Esophagus muscularis mucosa (tissue), 4 donors: ENCODE measurements at regions not wholly inside any gene's neighbourhood (a gene's known extent, or its start where the extent isn't known, plus 50 kb on each side); places are given as distances from the start of the nearest gene placed in this dataset.

Experiments used
- DNase-seq: peaks from one replicate; pipeline ENCODE4 v3.0.0-alpha.2; 2017; ENCODE audit errors: extremely low spot score
- H3K27ac ChIP-seq, 4 donors: fragments of 200-600 bp; sonication (generic); replicated peaks in 1 of 4; 1 replicate in 3 of 4; 2 replicates in 1 of 4; pipeline ENCODE4 v1.5.1; 2016 to 2019; ENCODE audit warnings: mild to moderate bottlenecking in 1 of 4
- H3K27me3 ChIP-seq, 4 donors: fragments of 200-600 bp; sonication (generic); one replicate each; pipeline versions ENCODE4 v1.5.1 to v1.6.0; 2016 to 2019
- H3K36me3 ChIP-seq, 4 donors: fragments of 200-600 bp; sonication (generic); one replicate each; pipeline ENCODE4 v1.5.1; 2016 to 2019
- H3K4me1 ChIP-seq, 4 donors: fragments of 200-600 bp; sonication (generic); one replicate each; pipeline ENCODE4 v1.5.1; 2016 to 2019
- H3K4me3 ChIP-seq, 4 donors: fragments of 200-600 bp; sonication (generic); 1 replicate in 2 of 4; 2 replicates in 2 of 4; pipeline ENCODE4 v1.5.1; 2016 to 2019; ENCODE audit warnings: mild to moderate bottlenecking in 4 of 4, moderate library complexity in 1 of 4
- H3K9me3 ChIP-seq, 4 donors: fragments of 200-600 bp; sonication (generic); 1 replicate in 3 of 4; 2 replicates in 1 of 4; pipeline ENCODE4 v1.5.1; 2016 to 2019
- EP300 ChIP-seq: sonication (generic); formaldehyde crosslinking; IDR thresholded peaks from one replicate; pipeline ENCODE4 v1.6.1; 2017; ENCODE audit warnings: antibody characterized with exemption
- POLR2A ChIP-seq: fragments of 450-650 bp; IDR thresholded peaks from one replicate; pipeline ENCODE4 v1.6.1; 2017; ENCODE audit warnings: antibody characterized with exemption, moderate library complexity, mild to moderate bottlenecking, low read depth
- POLR2AphosphoS5 ChIP-seq, 2 donors: sonication (generic); formaldehyde crosslinking; IDR thresholded peaks; one replicate each; pipeline ENCODE4 v1.6.1; 2017; ENCODE audit warnings: antibody characterized with exemption in 2 of 2
- WGBS: methylation state at CpG from one replicate; pipeline ENCODE4 v1.1.5; 2018; 5-methylcytosine and 5-hydroxymethylcytosine counted together
- intact Hi-C: fragments of 100-400 bp; cut with DNase I; formaldehyde crosslinking; loops from one replicate; pipeline ENCODE4 v1.15.1; 2023
- TF ChIP-seq, protein P1 (sequence below), 3 experiments: fragments of 200-600 bp in 2 of 3; fragments of 450-650 bp in 1 of 3; sonication (generic) in 2 of 3; IDR thresholded peaks; one replicate each; pipeline ENCODE4 v1.5.1; 2017 to 2019; ENCODE audit warnings: antibody characterized with exemption in 3 of 3, mild to moderate bottlenecking in 2 of 3, moderate library complexity in 1 of 3

DNA sequence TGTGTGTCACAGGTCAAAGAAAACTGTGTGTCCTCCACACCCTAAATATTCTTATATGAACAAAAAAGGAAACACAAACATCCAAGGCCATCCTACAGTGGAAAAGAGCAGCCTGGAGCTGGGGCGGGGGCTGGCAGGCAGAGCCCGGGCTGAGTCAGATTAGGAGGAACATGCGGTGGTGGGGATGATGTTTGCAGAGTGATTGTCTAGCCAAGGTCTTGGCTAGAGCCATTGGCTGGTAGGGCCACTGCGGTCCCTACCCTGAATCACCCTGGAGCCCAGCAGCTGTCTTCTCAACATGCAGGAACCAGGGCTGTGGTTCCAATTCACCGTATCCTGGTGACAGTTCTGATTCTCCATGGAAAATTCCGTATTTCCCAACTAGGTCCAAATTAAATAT lies 439.5 kb downstream of the FGF9 start:
- intact Hi-C loops: no loop called here
- Histone ChIP-seq H3K4me1 (peaks cover 0 to 3% (median 0%) of the 10 kb centered on the region in 4 donors), H3K4me3 (no peak overlapping the region), H3K36me3 (no peaks in the 10 kb centered on the region), H3K9me3 (no peaks in the 10 kb centered on the region), H3K27ac (no peak overlapping the region), H3K27me3 (peaks cover 0 to 5% (median 0%) of the 10 kb centered on the region in 4 donors)
- TF ChIP-seq, protein P1, sequence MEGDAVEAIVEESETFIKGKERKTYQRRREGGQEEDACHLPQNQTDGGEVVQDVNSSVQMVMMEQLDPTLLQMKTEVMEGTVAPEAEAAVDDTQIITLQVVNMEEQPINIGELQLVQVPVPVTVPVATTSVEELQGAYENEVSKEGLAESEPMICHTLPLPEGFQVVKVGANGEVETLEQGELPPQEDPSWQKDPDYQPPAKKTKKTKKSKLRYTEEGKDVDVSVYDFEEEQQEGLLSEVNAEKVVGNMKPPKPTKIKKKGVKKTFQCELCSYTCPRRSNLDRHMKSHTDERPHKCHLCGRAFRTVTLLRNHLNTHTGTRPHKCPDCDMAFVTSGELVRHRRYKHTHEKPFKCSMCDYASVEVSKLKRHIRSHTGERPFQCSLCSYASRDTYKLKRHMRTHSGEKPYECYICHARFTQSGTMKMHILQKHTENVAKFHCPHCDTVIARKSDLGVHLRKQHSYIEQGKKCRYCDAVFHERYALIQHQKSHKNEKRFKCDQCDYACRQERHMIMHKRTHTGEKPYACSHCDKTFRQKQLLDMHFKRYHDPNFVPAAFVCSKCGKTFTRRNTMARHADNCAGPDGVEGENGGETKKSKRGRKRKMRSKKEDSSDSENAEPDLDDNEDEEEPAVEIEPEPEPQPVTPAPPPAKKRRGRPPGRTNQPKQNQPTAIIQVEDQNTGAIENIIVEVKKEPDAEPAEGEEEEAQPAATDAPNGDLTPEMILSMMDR (IDR thresholded peaks at IDR 0.05): no peak
- no peak for TF ChIP-seq POLR2A
- TF ChIP-seq POLR2AphosphoS5 (IDR thresholded peaks at IDR 0.05): no peak
- TF ChIP-seq EP300: no peak
- no peak for DNase-seq
- 81% methylated on average over 6 of the region's 6 CpGs for whole genome bisulfite sequencing

DNA sequence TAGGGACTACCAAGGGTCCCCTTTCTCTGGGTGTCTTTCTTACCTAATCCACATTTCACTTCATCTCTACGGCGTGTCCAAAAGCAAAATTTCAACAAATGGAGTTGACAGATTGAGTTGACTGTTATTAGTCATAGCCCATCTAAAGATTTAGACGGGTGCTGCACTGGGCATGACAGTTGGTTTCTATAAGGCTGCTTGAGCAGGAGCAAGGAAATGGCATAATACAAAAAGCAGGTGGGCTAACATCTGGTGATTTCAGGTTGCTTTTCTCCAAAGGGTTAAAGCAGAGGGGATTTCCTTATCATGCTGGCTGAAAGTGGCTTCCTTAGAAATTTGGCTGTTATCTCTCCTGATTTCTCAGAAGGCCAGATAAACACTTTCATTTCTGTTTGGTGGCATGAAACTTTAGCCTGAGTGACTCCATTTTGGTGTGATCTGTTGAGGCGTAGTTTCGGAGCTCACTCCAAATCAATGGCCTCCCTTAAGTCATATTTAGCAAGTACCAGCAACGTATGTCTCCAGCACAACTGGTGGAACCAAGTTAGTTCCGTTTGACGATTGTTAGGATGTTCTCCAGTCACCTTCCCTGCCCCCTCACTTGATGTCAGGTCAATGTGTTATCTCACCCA lies 440.4 kb downstream of the FGF9 start:
- intact Hi-C loops: no loop called here
- Histone ChIP-seq H3K27me3 (peaks cover 0 to 5% (median 0%) of the 10 kb centered on the region in 4 donors), H3K4me1 (peaks cover 0 to 3% (median 0%) of the 10 kb centered on the region in 4 donors), H3K9me3 (no peaks in the 10 kb centered on the region), H3K4me3 (no peak overlapping the region), H3K36me3 (no peaks in the 10 kb centered on the region), H3K27ac (no peak overlapping the region)
- WGBS: 79% methylated on average over 8 of the region's 8 CpGs
- no peak for DNase-seq
- no peak for TF ChIP-seq POLR2A
- TF ChIP-seq, protein P1 (IDR thresholded peaks at IDR 0.05): no peak
- TF ChIP-seq EP300: no peak

DNA sequence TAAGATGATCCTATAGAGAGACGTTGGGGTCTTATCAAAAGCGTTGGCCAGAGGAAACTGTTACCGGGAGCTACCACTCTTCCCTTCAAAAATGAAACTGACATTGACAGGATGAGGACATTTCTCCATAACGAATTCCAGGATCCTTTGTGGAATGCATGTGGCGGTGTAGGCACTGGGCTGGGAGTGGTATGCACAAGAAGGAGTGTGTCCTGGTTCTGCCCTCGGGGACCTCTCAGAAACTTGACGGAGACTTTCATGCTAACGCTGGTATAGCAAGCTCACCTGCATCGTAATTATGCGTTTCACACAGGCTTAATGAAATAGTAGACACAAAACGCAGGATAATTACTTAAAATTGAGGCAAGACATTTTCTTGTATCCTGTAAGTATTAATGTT lies 441.1 kb downstream of the FGF9 start:
- WGBS: 91% methylated on average over 11 of the region's 11 CpGs

DNA sequence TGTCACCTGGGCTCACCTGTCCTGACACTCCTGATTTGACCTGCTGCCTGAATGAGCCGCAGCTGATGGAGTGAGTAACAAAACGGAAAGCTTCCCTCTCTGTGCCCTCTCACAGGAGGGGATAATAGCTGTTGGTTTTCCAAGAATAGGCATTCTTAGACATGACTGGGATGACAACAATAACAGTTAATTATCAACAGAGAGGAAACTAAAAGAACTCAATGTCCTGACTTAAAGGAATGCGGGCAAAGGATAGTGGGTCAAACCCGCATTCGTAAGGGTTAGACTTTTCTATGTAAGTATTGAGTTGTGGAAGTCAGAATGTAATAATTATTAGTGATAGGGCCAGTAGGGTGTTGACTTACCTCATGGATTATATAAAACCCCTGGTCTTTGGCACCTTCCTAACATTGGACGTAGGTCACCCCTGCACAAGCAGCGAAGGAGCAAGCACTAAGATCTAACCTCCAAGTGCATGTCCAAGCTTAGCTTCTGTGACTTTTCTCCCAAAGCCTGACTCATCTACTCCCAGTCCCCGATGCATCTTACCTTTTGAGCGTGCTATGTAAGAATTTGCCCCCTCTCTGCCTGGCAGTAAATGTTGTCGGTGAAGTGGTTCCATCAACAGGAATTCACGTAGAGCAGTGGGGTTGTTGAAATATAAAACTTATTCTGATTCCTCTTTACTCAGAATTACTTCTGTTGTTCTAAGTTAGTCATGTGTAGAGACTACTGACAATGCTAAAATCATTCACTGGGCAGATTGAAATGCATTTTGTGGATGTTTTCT lies 442.3 kb downstream of the FGF9 start:
- no peak overlapping the region for H3K4me3 ChIP-seq
- WGBS: 86% methylated on average over 11 of the region's 11 CpGs
- no peak for DNase-seq
- peaks cover 0 to 5% (median 0%) of the 10 kb centered on the region in 4 donors for H3K27me3 ChIP-seq
- H3K4me1 ChIP-seq: peaks cover 0 to 3% (median 0%) of the 10 kb centered on the region in 4 donors
- H3K27ac ChIP-seq: no peak overlapping the region
- no peaks in the 10 kb centered on the region for H3K9me3 ChIP-seq
- intact Hi-C loops: no loop called here
- no peak for TF ChIP-seq EP300
- TF ChIP-seq POLR2AphosphoS5 (IDR thresholded peaks at IDR 0.05): no peak
- TF ChIP-seq POLR2A: no peak
- TF ChIP-seq, protein P1 (IDR thresholded peaks at IDR 0.05): no peak
- no peaks in the 10 kb centered on the region for H3K36me3 ChIP-seq

More for the DNA sequence above, 441.1 kb downstream of the FGF9 start:
- Histone ChIP-seq H3K4me3 (no peak overlapping the region), H3K27me3 (peaks cover 0 to 5% (median 0%) of the 10 kb centered on the region in 4 donors), H3K4me1 (peaks cover 0 to 3% (median 0%) of the 10 kb centered on the region in 4 donors), H3K27ac (no peak overlapping the region), H3K9me3 (no peaks in the 10 kb centered on the region), H3K36me3 (no peaks in the 10 kb centered on the region)
- intact Hi-C loops: no loop called here
- TF ChIP-seq EP300 (no peak), POLR2AphosphoS5 (IDR thresholded peaks at IDR 0.05) (no peak), POLR2A (no peak)
- TF ChIP-seq, protein P1 (IDR thresholded peaks at IDR 0.05): no peak
- no peak for DNase-seq
